ENCODE measurements at regions not wholly inside any gene's neighbourhood (a gene's known extent, or its start where the extent isn't known, plus 50 kb on each side); places are given as distances from the start of the nearest gene placed in this dataset.
A peak's percentile ranks its signal among the peaks of the same experiment; 100 is the strongest.

DNA sequence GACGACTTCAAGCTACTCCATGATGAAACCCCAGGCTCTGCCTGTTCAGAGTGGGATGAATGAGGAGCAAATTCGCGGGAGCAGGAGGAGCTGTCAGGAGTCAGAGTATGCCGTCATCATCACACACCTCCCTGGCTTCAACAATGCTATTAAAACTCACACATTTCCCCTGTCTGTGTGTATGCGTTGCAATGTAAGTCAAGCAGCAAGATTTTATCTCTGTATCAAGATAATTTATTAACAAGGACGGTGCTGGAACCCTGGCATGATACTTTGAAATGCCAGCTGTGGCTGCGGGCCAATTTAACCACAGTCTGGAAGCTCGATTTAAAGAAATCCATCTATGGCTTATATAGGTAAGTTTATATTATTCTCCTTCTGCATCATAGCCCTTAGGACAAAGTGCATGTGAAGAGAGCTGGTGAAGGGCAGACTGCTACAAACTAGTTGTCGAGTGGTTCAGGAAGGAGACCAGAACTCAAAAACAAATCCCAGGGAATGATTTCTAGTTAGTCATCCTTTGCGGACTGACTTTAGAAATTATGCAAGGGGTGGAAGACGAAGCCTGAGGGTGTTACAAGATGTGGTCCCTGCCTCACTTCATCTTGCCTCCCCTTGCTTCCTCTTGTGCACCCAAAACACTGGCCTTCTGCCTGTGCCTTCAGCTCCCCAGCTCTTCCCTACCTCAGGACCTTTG, 486.5 kb downstream of the COG6 start:
- DNase-seq: no peak

DNA sequence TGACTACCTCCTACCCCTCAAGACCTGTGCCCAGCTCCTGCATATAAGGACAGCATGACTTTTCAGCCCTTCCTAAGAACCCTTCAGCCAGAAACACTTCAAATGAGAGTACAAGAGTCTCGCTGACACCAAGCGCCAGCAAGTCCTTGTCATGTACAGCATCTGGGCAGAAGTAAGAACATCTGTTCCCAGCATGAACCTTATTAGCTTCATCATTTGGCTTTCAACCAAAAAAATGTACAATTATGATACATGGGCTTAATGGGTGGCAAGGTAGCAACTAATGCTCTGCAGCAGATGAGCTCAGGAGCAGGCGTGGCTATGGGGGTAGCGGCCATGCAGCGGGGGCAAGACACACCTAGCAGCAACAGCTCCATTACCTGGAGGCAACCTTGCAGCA, 487.6 kb downstream of the COG6 start:
- TF ChIP-seq GATA1 (IDR thresholded peaks at IDR 0.05; ENCODE audit: low read depth, low read length) (no peak), POLR2A (IDR thresholded peaks at IDR 0.05; ENCODE audit: low read length) (no peak)
- DNase-seq: no peak

More for the DNA sequence above, 486.5 kb downstream of the COG6 start:
- TF ChIP-seq GATA1 (IDR thresholded peaks at IDR 0.05; ENCODE audit: low read depth, low read length): no peak
- no peak for TF ChIP-seq POLR2A (IDR thresholded peaks at IDR 0.05; ENCODE audit: low read length)

DNA sequence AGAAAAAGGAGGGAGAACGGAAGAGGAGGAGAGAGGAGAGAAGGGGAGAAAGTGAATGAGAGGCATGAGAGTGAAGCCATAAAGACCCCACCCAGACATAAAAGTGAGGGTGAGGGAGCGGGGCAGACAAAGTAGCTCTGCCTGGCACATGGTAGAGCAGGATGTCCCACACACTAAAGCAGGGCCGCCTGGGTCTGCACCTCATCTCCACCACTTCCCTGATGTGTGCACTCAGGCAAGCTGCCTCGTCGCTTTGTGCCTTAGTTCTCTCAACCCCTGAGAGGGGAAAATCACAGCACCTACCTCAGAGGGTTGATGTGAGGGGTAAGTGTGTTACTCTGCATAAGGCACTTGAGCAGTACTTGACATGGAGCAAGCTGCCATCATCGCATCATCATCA, 488.1 kb downstream of the COG6 start:
- DNase-seq: no peak
- no peak for TF ChIP-seq GATA1 (IDR thresholded peaks at IDR 0.05; ENCODE audit: low read depth, low read length)
- TF ChIP-seq POLR2A (IDR thresholded peaks at IDR 0.05; ENCODE audit: low read length): no peak

DNA sequence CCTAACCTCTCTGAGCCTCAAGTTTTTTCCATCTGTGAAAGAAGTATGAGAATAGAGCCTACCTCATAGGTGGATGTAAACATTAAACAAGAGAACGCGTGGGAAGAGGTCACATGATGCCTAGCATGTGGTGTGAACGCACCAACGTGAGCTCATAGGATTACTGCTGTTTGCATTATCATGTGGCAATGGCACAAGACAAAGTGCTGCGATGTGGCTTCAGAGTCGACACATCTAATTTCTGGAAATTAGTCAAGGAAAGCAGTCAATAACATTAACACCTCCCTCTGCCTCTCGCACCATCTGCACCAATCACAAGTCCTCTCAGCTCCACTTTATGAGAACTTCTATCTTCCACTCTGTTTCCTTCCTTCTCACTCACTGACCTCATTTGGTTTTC, 489.7 kb downstream of the COG6 start:
- no peak for DNase-seq
- TF ChIP-seq GATA1 (IDR thresholded peaks at IDR 0.05; ENCODE audit: low read depth, low read length): no peak

DNA sequence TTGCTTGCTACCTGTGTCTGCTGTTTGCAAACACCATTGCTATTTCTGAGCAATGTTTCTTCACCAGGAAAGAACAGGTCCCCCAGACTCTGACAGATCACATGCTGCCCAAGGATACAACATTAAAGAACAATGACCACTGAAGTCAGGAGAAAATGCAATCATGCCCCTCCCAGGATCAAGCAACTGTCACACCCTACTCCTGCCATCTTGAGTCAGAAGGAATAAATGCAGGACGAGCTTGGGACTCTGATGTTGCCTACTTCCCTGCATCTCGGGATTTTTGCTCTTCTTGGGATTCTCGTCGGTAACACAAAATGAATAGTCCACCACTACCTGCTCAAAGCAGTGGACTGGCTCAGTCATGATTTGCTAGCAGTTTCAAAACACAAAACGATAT, 490.6 kb downstream of the COG6 start:
- DNase-seq: no peak
- TF ChIP-seq GATA1 (IDR thresholded peaks at IDR 0.05; ENCODE audit: low read depth, low read length) (no peak), POLR2A (IDR thresholded peaks at IDR 0.05; ENCODE audit: low read length) (no peak)

DNA sequence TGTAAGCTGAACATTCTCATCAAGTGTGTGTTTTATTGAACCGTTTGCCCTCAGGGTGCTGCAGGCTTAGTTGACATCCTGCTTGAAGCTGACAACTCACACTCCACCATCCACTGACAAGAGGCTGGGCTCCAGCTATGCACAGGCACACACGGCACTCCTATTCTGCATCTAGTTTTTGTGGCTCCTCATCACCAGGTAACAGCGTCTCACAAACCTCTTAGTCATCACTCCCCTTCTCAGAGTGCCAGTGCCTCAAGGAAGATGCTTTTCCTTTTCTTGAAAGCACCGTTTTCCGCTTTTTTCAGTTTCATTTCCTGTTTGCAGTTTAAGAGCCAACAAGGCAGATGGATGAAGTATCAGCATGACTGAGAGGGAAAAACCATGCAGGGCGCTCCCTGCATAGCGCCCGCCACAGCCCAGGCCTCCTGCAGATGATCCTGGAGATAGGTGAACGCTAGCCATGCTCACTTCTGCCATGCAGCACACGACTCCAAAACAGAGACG, 491.2 kb downstream of the COG6 start:
- DNase-seq: no peak
- TF ChIP-seq POLR2A (IDR thresholded peaks at IDR 0.05; ENCODE audit: low read length) (no peak), GATA1 (IDR thresholded peaks at IDR 0.05; ENCODE audit: low read depth, low read length) (no peak)

DNA sequence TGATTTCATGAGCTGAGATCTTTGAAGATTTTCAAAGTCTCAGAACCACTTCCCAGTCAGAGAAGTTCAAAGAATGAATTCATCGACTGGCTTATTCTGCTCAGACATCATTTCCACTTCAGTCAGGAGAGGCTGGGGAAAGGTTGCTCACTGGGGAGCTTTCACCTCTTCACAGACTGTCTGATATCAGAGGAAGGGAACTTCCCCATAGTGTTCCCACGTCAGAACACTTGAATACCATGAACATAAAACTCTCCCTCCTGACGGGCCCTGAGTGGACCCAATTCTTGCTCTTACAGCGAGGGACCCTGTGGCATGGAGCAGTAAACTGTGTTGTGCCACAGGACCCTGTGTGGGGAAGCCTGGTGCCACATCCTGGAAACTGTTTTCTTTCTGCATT, 492.6 kb downstream of the COG6 start:
- DNase-seq: no peak
- TF ChIP-seq GATA1 (IDR thresholded peaks at IDR 0.05; ENCODE audit: low read depth, low read length) (no peak), POLR2A (IDR thresholded peaks at IDR 0.05; ENCODE audit: low read length) (no peak)

DNA sequence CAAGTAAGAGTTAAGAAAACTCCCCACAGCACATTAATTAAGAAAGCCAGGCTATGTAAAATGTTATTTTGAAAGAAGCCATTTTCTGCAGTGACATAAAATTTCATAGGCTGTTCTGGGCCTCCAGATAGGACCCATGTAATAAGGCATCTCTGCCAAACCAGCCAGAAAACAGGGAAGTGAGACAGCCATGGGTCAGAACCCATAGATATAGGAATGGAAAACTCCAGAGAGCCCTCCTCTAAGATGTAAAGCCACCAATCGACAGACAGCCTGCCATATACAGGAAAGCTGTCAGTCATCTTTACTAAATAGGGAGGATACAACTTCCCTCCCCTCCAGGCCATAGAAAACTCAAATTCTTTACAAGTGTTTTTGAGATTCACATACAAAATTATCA, 493.3 kb downstream of the COG6 start:
- TF ChIP-seq POLR2A (IDR thresholded peaks at IDR 0.05; ENCODE audit: low read length) (no peak), GATA1 (IDR thresholded peaks at IDR 0.05; ENCODE audit: low read depth, low read length) (no peak)

DNA sequence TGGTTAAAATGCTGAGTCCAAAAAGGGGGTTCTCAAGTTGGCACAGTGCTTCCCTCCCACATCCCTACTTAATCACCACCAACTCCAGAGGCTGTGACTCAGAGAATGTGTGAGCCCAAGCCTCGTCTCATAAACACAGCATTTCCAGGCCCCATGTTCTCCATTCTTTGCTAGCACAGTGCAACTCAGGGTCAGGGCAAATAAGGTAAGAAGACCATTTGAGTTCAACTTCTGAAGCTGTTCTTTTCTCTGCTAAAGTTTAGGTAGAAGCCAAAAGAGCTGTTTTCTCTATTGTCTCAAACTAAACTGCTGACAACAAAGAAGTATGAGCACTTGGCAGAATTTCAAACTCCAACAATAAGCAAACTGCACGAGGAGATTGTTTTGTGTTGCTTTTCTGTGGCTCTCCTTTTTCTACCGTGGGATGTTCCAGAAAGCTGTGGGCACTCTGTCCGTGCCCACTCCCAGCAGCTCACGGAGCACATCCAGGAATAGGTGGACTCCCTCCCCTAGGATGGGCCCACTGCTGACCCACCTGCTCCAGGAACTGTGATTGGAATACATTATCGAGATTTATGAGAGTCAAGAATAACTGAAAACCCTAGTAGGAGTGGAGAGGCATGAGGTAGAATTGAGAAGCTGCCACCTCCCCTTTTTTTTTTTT, 494.3 kb downstream of the COG6 start:
- no peak for DNase-seq
- TF ChIP-seq POLR2A (IDR thresholded peaks at IDR 0.05; ENCODE audit: low read length) (no peak), GATA1 (IDR thresholded peaks at IDR 0.05; ENCODE audit: low read depth, low read length) (no peak)

More for the DNA sequence above, 493.3 kb downstream of the COG6 start:
- DNase-seq: no peak

DNA sequence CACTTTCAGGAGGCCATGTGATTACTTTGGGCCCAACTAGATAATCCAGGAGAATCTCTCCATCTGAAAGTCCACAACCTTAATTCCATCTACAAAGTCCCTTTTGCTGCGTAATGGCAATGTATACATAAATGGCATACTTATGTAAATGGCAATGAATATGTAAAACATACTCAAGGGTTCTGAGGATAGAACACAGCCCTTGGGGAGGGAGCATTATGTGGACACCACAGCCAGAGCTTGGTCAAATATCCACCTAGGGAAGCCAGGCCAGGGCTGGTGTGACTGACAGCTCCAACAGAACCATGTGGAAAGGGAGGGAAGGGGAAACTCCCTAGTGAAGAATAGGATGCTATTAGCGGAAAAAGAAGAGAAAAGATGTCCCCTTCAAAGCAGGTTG, 496.2 kb downstream of the COG6 start:
- no peak for TF ChIP-seq POLR2A (IDR thresholded peaks at IDR 0.05; ENCODE audit: low read length)
- TF ChIP-seq GATA1 (IDR thresholded peaks at IDR 0.05; ENCODE audit: low read depth, low read length): no peak
- DNase-seq: no peak

DNA sequence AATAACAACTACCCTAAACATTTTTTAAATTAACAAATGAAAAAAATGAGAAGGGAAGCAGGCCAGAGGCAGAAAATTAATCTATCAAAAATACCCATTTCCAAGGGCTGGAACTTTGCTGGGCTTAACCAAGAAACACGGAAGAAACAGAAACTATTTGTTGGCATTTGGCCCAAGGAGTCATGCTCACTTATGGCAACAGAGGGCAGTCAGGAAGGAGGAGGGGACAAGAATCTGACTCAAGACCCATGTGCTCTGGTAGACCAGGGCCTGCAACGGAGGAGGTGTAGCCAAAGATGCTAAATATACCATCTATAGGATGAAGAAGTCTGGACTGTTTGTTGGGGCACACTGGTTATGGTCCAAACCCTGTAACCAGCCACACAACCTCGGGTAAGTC, 496.7 kb downstream of the COG6 start:
- no peak for TF ChIP-seq POLR2A (IDR thresholded peaks at IDR 0.05; ENCODE audit: low read length)
- peak in 1 of 2 experiments; percentile 7 for DNase-seq

DNA sequence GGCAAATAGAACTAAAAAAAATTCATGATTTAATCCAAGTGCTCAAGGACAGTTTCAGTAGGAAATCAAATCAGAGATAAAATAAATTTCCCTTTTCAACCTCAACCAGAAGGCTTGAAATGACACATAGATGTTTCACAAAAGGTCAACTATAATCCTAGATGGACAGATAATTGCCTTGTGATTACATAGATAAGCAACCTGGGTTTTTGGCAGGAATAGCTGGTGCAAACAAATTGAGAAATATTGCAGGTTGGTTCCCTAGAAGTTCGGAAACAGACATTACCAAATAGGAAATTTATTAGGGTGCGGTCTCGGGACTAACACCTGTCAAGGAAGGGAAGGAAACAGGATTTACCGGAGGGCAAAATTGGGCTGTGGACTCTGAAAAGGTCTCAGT, 497.5 kb downstream of the COG6 start:
- TF ChIP-seq POLR2A (IDR thresholded peaks at IDR 0.05; ENCODE audit: low read length) (no peak), GATA1 (IDR thresholded peaks at IDR 0.05; ENCODE audit: low read depth, low read length) (no peak)
- no peak for DNase-seq

DNA sequence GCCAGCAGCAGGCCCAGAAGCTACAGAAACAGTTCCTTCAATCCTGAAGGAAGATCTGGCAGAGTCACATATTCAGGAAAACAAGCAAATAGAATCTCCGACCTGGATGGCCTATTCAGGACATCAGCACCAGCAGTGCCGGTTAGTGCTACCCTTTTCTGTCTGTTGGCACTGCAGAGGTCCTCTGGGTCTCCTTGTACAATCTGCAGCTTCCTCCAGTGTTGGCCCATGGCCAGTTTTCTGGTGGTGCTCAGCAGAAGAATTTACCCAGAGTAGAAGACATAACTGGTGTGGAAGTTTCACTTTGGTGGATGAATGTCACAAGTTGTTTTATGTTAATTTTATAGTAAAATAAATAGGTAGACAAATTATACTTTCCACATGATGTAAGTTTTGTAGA, 498.1 kb downstream of the COG6 start:
- TF ChIP-seq POLR2A (IDR thresholded peaks at IDR 0.05; ENCODE audit: low read length) (no peak), GATA1 (IDR thresholded peaks at IDR 0.05; ENCODE audit: low read depth, low read length) (no peak)
- no peak for DNase-seq

DNA sequence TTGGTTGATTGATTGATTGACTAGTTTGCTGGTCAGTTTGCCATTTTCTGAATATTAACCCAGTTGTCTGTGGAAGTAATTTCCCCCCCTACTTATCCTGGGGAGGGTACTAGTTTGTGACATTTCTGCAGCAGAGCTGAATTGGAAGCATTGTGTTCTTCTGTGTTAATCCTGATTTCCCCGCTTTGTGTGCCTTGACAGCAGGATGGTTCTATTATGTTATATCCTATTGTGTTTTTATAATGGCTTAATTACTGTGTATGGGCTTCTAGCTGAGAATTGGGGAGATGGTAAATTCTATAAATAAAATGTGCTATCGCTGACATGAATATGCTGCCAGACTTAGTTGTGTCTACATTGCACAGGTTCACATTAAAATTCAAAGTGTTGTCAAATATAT, 499.7 kb downstream of the COG6 start:
- no peak for TF ChIP-seq POLR2A (IDR thresholded peaks at IDR 0.05; ENCODE audit: low read length)
- no peak for TF ChIP-seq GATA1 (IDR thresholded peaks at IDR 0.05; ENCODE audit: low read depth, low read length)
- no peak for DNase-seq

DNA sequence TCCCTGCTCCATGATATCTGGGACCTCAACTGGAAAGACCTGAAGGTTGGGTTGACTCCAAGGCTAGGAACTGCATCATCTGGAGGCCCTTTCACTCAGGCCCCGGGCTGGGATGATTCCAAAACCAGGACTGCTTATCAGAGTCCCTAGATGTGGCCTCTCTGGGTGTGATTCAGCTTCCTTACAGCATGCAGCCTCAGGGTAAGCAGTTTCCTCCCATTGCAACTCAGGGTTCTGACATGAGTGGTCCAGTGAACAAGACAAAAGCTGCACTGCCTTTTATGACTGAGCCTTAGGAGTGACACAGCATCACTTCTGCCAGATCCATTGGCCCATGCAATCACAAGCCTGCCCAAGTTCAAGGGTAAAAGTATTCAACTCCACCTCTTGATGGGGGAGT, 502.8 kb downstream of the COG6 start:
- peak in 1 of 2 experiments; percentile 22 for DNase-seq
- no peak for TF ChIP-seq GATA1 (IDR thresholded peaks at IDR 0.05; ENCODE audit: low read depth, low read length)
- no peak for TF ChIP-seq POLR2A (IDR thresholded peaks at IDR 0.05; ENCODE audit: low read length)

Data from erythroblast (primary cell).